HG02798 (cell line): ENCODE measurements at regions not wholly inside any gene's neighbourhood (a gene's known extent, or its start where the extent isn't known, plus 50 kb on each side); places are given as distances from the start of the nearest gene placed in this dataset.

Experiments
- ATAC-seq: cut with Tn5 transposase; IDR thresholded peaks from one replicate; pipeline ENCODE4 v1.9.1; 2021; ENCODE audit warnings: mild to moderate bottlenecking; ENCODE audit not compliant: unreplicated experiment, poor library complexity

DNA sequence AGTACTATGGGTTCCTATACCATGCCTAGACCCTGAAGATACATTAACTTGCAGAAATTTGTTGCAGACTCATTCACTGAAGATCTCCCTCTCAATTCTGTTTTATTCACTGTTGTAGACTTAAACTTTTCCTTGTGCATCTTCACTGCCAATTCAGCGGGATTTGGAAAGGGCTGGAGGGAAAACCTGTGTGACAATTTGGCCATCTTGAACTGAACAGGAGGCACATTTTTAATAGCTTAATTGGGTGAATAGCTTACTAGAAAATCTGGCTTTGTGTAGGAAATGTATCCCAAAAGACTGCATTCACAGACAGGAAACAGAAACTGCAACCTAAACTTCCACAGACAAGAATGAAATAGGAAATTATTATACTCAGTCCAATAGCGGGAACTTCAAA is 512.3 kb downstream of the XIRP2 start:
- no peak for ATAC-seq

DNA sequence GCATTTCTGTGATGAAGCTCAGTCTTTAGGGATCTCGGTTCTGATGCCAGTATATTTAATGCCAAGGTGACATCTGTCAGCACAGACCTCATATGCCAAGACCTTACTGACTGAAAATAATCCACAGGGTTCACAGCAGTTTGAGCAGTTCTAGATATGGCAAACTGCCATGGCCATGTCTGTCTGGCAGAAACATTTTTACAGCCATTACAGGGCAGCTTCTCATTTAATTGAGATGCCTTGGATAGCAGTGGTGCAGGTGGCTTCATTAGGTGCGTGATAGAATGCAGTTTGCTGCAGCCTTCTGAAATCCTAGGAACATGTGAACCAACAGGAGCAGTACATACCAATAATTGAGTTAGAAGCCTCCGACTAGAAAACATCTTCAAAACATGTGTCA is 510.6 kb downstream of the XIRP2 start:
- ATAC-seq = no peak

DNA sequence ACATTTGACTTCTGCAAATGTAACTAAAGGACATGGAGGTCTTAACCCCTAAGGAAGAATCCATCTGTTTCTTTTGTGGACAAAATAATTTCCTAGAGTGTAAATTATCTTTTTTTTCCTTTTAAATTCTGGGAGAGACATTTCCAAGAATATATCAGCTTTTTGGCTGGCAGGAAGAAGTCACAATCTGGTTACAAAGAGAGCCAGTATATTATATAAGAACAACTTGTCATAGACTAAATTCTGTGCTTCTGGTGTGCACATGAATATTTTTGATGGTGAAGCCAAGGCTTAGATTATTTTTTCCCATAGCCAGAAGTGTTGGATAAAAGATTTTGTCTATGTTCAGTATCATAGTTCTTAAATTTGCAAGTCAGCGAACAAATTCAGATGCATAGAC is 500.6 kb downstream of the XIRP2 start:
- ATAC-seq = no peak

DNA sequence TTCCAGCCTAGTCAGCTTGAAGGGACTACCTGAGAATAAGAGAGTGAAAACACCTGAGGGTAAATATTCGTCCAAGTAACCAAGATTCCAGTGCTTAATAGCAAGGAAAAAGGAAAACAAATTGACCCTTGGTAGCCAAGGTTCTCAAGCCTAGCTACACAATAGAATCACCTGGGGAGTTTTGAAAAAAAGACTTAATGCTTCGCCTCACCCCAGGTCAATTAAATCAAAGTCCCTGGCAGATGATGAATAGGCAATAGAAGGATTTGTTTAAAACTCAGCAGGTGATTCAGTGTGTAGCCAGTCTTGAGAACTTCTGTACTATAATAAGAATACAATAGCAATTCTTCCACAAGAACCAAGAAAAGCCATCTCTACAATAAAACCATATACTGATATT is 500.2 kb downstream of the XIRP2 start:
- ATAC-seq = no peak

DNA sequence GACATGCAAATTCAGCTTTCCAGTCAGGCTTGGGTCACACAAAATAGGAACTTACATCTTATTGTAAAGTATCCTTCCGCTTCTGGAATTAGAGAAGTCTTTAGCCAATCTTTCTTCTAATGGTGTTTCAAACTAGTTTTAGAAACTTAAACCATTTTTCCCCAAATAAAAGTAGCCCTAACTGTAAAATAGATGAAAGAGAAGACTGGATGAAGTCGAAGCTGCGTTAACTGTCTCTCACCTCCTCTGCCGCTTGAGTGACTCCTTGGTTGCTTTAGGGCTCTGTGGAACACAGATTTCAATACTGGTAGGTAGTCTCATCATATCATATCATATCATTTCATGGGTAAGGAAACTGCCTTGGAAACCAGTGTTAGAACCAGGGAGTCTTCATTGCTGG is 498.4 kb downstream of the XIRP2 start:
- no peak for ATAC-seq

DNA sequence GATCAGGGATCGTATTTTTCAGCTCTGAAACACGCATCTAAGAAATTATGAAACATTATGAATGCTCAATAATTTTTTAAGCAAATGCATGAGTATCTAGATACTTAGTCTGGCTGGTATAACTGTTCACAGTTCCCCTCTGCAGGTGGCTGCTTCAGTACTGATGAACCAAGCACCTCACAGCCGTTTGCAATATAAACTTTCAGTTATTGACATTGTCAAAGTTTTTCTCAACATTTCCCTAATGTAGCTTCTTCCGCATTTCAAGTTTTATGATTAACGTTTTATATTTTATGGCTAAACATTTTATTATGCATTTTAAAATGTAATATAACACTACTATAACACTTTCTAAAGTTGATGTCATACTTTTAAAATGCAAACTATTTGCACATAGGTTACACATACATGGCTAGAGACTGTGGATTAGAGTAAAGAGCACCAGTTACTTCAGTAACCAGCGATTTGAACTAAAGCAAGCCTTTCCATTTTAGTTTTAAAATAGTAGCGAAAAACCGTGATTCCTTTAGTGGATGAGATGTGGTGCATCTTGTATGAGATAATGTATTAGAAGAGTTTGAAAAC is 495.4 kb downstream of the XIRP2 start:
- ATAC-seq = no peak

DNA sequence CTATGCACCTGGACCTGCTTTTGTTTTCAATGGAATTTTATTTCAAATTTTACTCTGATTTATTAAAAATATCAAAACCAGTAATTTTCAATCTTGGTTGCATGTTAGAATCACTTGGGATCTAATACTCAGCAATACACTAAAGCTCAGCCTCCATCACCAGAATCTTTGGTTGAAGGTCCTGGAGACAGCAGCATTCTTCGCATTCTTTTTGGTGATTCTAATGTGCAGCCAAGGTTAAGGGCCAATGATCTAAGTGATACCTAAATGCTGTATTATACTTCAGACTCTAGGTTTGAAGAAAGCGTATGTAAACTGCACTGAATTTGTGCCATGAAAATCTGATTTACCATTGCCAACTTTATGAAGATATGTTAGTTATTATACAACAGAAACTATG is 493.1 kb downstream of the XIRP2 start:
- no peak for ATAC-seq

DNA sequence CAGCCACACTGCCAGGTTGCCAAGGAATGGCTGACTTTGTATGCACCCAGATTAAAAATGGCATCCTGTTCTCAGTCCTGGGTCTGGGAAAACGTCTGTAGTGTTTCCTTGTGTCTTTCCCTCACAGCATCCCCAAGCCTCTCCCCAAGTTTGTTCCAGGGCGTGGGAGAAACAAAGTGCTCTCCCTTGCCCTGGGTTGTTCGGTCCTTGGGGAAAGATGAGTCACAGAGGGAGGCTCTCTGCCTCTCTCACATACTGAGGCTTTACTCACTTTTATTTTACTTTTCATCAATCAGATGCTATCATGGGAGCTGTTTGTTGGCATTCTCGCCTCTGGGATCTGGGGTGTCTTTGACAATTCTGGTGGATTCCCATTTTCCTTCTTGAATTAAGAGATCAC is 492.3 kb downstream of the XIRP2 start:
- no peak for ATAC-seq

DNA sequence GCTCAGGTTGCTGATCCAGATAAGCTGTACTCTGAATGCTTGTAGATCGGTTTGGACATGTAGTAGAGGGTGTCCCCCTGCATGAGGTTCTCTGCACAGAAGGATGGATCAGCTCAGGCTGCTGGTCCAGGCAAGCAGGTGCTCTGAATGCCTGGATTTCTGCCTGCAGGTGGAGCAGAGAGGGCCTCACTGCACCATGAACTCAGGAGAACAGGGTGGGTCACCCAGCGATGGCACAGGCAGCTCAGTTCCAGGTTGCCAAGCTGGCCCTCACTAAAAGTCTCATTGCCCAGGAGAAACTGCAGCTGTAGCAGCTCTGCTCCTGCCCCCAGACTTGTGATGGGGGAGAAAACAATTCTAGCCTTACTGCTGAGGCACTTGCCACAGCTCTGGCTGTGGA is 491.8 kb downstream of the XIRP2 start:
- ATAC-seq = no peak

DNA sequence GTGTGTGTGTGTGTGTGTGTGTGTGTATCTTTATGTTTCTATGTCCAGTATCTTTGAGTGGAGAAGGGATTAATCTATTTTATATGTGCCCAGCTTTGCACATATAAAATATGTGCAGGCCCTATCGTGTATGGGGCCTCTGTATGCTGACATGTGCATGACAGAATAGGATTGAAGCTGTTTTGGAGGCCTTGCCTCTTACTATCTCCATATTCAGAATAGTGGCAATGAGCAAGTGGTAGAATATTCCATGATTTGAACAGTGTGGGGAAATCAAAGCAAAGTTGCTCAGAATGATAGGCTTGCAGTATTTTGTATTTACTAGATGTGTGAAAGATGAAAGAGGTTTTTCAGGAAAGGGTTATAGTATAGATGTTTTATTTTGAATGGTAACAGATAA is 480.8 kb downstream of the XIRP2 start:
- no peak for ATAC-seq

DNA sequence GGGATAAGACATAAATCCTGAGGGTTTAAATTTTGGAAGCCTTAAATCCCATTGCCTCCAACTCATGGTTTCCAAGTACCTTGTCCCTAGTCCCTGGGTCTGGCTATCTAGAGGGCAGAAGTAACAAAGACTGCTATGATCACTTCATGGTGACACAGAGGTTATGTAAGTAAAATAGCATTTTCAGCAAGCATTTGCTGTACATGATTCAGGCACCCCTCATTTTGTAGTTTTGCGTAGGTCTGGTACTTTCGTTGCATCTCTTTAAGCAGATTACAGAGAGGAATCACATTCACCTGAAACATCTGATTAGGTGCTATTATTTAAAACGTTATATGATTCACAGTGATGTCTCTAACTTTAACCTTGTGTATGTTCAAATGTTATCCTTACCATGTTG is 480.1 kb downstream of the XIRP2 start:
- no peak for ATAC-seq

DNA sequence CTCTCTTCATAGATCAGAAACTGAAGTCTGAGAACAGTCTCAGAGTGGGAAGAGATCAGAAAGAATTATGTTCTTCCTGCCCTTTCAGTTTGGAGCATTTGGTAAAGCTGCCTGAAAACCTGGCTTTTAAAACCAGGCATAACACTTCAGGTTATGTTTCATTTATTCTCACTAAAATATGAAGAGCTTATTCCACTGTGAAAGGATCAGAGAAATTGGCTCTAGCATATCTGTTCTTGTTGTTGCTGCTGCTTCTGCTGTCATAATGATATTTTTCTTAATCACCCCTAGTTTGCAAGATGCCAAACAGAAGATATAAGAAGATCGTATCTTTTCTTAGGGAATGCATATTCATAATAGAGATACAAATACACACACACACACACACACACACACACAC is 476.9 kb downstream of the XIRP2 start:
- ATAC-seq = no peak

DNA sequence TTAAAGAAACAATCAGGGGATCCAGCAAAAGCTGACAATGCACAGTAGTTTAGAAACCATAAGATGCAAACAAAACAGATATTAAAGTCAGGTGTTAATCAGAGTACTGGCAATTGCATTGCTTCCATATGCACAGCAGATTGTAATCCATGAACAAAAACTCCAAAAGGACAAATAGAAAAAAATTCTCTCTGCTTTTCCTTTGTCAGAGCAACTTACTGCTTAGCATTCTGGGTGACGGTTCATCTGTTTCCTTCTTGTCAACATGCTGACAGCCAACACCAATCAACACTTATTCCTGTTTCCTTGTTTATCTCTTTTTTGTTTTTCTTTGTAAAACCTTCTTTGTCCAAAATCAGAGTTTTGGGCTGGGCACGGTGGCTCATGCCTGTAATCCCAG is 473.1 kb downstream of the XIRP2 start:
- ATAC-seq = no peak

DNA sequence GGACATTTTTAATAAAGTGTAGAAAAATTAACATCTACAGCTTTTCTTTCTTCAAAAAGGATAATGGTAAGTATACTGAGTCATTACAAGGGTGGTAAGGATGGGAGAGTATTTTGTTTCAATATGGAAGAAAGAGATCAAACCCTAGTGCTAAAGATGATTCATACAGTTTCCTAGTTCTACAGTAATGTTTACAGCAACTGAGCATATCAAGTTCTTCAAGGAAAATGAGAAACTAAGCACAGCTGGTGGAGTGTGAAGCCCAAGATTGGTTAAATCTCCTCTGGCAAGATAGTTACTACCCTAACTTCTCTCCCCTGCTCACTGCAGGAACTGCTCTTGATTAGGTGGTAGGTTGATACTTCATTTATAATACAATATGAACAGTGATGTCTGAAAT is 467.5 kb downstream of the XIRP2 start:
- no peak for ATAC-seq

DNA sequence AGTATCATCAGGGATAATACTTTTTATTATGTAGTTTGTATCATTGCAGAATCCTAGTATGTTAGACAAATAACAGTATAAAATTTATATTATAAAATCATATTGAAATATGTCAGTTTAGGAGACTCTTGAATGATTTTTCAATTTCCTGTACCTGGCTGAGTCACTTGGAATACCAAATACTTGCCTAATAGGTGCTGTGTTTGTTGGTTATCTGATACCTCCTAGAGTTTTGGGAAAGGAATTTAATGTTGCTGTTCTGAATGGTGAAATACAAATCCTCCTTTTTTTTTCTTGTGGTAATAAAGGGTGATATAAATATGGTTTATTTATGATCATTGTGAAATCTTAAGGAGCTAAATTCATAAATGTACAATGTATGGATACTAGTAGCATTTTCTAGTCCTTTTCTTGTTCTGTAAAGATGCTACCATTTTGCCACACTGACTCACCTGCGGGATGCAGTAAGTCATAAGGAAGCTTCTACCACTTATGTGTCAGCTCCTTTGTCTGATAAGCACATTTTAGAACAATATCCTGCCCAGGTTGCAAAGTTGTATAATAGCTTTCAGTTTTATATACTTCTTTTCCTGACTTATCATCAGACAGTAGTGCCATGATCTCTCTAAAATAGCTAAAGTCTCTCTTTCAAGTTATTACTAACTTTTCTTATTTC is 465.5 kb downstream of the XIRP2 start:
- ATAC-seq = no peak

DNA sequence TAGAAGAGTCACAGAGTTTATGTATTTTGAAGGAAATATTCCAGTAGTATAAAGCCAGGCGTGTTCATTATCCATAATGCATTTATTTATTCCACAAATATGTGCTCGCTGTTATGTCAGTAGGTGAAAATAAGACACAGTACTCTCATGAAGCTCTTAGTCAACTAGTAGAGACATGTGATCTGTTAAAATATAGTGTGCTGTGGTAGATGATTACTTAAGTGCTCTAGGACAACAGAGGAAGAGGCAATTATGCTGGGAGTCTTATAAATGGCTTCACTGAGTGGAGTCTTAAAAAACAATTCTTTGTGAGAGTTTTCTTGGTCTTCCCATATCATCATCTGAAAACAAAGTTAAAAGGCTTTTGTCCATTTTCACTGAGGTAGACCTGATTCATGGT is 457.3 kb downstream of the XIRP2 start:
- ATAC-seq = no peak

DNA sequence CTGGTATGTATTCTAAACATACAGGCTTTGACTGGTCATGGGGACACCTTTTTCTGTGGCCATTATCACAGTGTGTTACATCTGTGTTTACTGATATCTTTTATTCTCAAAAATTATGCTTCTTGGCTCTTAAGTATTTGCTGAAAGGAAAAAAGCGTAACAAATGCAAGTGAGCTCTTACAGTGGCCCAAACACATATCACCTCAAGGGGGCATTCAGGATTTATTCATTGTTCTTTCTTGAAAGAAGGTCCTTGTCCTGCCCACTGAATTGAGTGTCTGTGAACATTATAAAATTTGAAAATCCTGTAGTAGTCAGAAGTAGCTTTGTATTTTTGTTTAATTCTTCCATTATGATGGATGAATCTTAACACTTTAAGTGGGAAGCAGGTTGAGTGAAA is 454.5 kb downstream of the XIRP2 start:
- no peak for ATAC-seq

DNA sequence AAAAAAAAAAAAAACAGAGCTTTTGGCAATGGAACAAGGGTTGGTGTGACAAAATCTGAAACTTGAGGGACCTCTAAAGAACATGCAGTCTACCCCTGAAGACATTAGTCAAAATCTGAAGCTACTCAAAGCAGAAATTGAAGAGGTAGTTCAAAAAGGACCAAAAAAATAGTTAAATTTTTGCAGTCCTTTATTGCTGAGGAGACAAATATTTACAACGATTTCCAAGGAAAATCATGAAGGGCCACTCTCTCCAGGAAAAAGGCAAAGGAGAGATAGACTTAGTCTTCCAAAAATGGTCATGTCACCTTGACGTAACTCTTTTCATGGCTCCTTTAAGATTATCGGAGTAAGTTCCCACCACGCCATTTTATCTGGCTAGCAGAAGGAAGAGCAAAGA is 452.0 kb downstream of the XIRP2 start:
- no peak for ATAC-seq

DNA sequence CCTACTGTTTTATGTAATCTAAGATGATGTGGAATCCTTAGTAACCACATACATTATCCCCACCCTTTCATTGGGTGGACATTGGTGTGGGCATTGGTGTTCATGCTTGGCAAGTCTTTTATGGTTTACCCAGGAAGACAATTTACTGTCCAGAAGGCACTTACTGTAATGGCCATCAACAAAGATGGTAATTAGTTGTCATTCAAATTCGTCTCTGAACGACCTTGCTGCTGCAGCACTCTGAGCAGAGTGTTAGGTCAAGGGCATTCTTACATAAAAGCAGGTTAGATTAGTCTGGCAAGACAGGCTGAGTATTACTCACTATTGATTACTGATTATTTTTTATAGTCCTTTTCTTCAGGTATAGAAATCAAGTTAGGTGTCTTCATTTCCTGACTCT is 447.9 kb downstream of the XIRP2 start:
- no peak for ATAC-seq

DNA sequence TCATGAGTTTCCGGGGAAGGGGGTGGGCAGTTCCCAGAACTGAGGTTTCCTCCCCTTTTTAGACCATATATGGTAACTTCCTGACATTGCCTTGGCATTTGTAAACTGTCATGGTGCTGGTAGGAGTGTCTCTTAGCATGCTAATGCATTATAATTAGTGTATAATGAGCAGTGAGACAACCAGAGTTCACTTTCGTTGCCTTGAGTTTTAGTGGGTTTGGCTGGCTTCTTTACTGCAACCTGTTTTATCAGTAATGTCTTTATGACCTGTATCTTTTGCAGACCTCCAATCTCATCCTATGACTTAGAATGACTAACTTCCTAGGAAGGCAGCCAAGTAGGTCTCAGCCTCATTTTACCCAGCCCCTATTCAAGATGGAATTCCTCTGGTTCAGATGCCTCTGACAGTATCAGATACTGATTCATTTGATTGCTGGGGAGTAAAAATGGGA is 447.3 kb downstream of the XIRP2 start:
- ATAC-seq = no peak

DNA sequence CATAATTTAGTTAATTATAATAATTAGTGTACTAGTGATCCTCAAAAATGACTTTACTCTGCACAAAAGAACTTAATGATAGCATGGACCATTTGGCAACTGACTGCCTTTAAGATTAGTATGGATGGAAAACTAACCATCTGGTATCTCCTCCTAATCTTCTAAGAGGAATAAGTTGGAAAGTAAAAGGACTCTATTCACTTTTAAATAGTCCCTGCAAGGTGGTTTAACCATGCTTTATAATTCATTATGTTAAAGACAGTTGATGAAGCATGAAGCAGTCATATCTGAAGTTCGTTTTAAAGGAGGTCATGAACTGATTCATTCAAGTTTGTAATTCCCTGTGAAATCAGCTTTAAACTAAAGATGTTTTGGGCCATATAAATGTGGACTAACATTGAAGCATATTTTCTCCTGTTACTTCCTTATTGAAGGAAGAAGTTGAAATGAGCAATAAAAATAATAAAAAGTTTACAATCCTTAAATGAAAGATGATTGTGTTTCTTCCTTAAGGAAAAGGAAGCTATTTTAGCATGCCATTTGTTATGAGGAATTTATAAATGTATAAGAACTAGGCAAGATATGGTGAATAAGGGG is 446.0 kb downstream of the XIRP2 start:
- ATAC-seq = no peak

DNA sequence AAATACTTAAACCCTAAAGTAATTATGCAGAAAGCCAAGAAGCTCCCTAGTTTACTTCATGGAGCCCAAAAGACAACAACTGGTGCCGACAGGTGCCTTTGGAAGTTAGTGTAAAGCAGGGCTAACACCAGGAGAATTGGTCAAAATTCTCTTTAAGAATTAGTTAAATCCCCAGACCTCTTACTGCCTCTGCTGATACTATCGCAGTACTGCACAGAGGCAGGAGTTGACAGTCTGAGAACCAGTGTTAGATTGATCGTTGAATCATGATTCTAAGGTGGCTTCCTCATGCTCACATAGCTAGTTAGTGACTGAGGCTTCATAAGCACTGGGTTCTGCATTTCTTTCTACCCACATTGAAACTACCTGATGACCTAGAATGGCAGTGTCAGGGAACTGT is 445.0 kb downstream of the XIRP2 start:
- ATAC-seq = no peak
